Transverse colon (tissue), 4 donors: ENCODE measurements at regions not wholly inside any gene's neighbourhood (a gene's known extent, or its start where the extent isn't known, plus 50 kb on each side); places are given as distances from the start of the nearest gene placed in this dataset.
"Not testable (repeated sequence)": the region's sequence is repeated elsewhere in the genome, so short reads cannot be mapped to it uniquely, and the experiment has no call there.

Experiments
- DNase-seq: peaks from one replicate; pipeline ENCODE4 v3.0.0-alpha.2; 2019
- H3K27ac ChIP-seq, 4 donors: fragments of 200-600 bp; sonication (generic); 2 replicates each; pipeline ENCODE4 v1.5.1; 2016 to 2018; ENCODE audit warnings: inconsistent platforms in 4 of 4
- H3K27me3 ChIP-seq: fragments of 200-600 bp; sonication (generic); 2 replicates; pipeline ENCODE4 v1.5.1; 2017; ENCODE audit warnings: inconsistent platforms
- H3K36me3 ChIP-seq, 4 donors: fragments of 200-600 bp; sonication (generic); 2 replicates each; pipeline ENCODE4 v1.5.1; 2017 to 2019; ENCODE audit warnings: inconsistent platforms in 4 of 4
- H3K4me1 ChIP-seq, 4 donors: fragments of 200-600 bp; sonication (generic); 2 replicates each; pipeline ENCODE4 v1.5.1; 2017 to 2020; ENCODE audit warnings: inconsistent platforms in 4 of 4
- H3K4me3 ChIP-seq, 4 donors: fragments of 200-600 bp; sonication (generic); 1 replicate in 1 of 4; 2 replicates in 3 of 4; pipeline versions ENCODE4 v1.5.1 to v1.6.1; 2017 to 2019; ENCODE audit warnings: inconsistent platforms in 4 of 4
- H3K9me3 ChIP-seq, 2 donors: fragments of 200-600 bp; sonication (generic); 2 replicates each; pipeline ENCODE4 v1.5.1; 2017 to 2019; ENCODE audit warnings: inconsistent platforms in 2 of 2
- CTCF ChIP-seq, 5 experiments: fragments of 200-600 bp in 3 of 5; fragments of 450-650 bp in 2 of 5; sonication (generic) in 3 of 5; IDR thresholded peaks; 1 replicate in 2 of 5; 2 replicates in 3 of 5; pipeline ENCODE4 v1.5.1; 2016 to 2017; ENCODE audit warnings: antibody characterized with exemption in 5 of 5, inconsistent platforms in 3 of 5, mild to moderate bottlenecking in 2 of 5, moderate library complexity in 1 of 5
- EP300 ChIP-seq: sonication (generic); formaldehyde crosslinking; IDR thresholded peaks from one replicate; pipeline ENCODE4 v1.6.1; 2017; ENCODE audit warnings: antibody characterized with exemption, low read depth
- POLR2A ChIP-seq: fragments of 450-650 bp; IDR thresholded peaks from one replicate; pipeline ENCODE4 v1.6.1; 2016; ENCODE audit warnings: antibody characterized with exemption, mild to moderate bottlenecking, moderate library complexity
- POLR2AphosphoS5 ChIP-seq, 3 donors: sonication (generic); formaldehyde crosslinking; IDR thresholded peaks; one replicate each; pipeline ENCODE4 v1.6.1; 2016; ENCODE audit warnings: antibody characterized with exemption in 3 of 3
- WGBS, 2 donors: methylation state at CpG; one replicate each; pipeline ENCODE4 v1.1.5; 2018; ENCODE audit warnings: low coverage in 1 of 2; 5-methylcytosine and 5-hydroxymethylcytosine counted together
- in situ Hi-C, 4 donors: fragments of 200-750 bp; cut with MboI; loops; one replicate each; pipeline versions ENCODE4 v1.15.0 to v1.15.1; 2017; ENCODE audit warnings: low sequenced_read_pairs in 3 of 4, low pct_ligation_motif_present in 1 of 4, low pct_unique_long_range_greater_than_20kb in 1 of 4
- intact Hi-C: fragments of 100-400 bp; cut with DNase I; formaldehyde crosslinking; loops from one replicate; pipeline ENCODE4 v1.15.1; 2023; ENCODE audit warnings: low total_unique reads

DNA sequence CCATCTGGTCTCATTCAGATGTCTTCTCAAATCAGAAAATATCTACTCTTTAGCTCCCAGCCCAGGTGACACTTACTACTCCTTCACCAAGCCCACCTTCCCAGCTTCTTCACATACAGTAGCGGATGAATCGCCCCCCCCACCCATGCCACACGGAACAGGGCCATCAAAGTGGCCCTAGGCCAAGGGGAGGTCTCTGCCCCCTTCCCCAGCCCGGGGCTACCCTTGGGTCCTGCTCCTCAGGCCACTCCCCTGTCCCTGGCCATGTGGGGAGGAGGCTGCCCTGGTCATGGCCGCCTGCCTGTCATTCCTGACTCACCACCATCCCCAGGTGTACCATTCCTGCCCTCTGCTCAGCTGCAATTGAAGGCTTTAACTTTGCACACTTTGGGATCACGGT, 142.8 kb downstream of the NECTIN1 start:
- in situ Hi-C loops (no loop called here), intact Hi-C loops (no loop called here)
- Histone ChIP-seq H3K4me1 (peaks cover 0 to 17% (median 15%) of the 10 kb centered on the region in 4 donors), H3K27ac (no peak overlapping the region), H3K9me3 (no peaks in the 10 kb centered on the region), H3K4me3 (no peak overlapping the region), H3K36me3 (no peaks in the 10 kb centered on the region), H3K27me3 (peaks cover 47% of the 10 kb centered on the region)
- TF ChIP-seq CTCF (IDR thresholded peaks at IDR 0.05) (no peak), POLR2A (no peak), EP300 (no peak), POLR2AphosphoS5 (IDR thresholded peaks at IDR 0.05) (no peak)
- WGBS, 2 donors: 80% methylated on average over 5 of the region's 6 CpGs; no CpG with 5 or more reads in 1 of the 2 donors
- DNase-seq: no peak

DNA sequence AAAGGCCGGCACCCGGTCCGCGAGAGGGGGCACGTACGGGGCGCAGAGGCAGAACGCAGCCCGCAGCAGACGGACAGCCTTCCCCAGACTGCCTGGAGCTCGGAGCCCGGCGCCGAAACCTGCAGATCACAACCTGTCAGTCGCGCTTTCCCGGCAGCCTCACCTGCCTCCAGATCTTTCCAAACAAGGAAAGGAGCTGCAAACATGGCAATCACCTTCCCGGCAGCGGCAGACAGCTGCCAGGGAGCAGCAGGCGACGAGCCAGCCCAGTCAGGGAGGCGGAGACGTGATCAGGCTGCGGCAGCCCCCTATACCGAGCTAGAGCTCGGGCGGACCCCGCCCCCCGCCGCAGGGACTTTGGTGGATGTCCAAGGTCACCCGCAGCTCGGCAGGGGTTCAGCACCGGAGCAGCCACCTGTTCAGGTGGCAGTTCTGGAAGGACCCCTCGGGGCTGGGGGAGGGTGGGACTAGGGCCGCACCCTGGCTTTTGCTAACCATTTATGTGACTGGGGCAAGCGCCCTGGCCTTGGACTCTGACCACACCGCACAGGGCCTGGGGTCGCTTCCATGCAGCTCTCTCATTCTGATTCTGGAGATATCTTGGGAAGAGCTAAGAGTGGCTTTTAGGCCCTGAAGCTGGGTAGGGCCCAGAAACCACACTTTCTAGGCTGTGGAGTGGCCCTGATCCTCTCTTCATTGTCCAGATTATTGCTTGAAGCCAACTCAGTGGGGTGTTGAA, 143.8 kb downstream of the NECTIN1 start:
- peaks cover 47% of the 10 kb centered on the region for H3K27me3 ChIP-seq
- TF ChIP-seq EP300: no peak
- no peak for TF ChIP-seq POLR2A
- no peak for TF ChIP-seq POLR2AphosphoS5 (IDR thresholded peaks at IDR 0.05)
- no peak for TF ChIP-seq CTCF (IDR thresholded peaks at IDR 0.05)
- H3K9me3 ChIP-seq: no peaks in the 10 kb centered on the region
- H3K4me3 ChIP-seq: peak overlapping the region in 2 of 4 donors; percentile 24 to 45
- intact Hi-C loops: no loop called here
- DNase-seq: peak; percentile 10
- in situ Hi-C loops: no loop called here
- H3K4me1 ChIP-seq: peaks cover 0 to 17% (median 15%) of the 10 kb centered on the region in 4 donors
- H3K27ac ChIP-seq: no peak overlapping the region
- no peaks in the 10 kb centered on the region for H3K36me3 ChIP-seq
- WGBS, 2 donors: 9% methylated on average over 28 of the region's 38 CpGs; no CpG with 5 or more reads in 1 of the 2 donors

DNA sequence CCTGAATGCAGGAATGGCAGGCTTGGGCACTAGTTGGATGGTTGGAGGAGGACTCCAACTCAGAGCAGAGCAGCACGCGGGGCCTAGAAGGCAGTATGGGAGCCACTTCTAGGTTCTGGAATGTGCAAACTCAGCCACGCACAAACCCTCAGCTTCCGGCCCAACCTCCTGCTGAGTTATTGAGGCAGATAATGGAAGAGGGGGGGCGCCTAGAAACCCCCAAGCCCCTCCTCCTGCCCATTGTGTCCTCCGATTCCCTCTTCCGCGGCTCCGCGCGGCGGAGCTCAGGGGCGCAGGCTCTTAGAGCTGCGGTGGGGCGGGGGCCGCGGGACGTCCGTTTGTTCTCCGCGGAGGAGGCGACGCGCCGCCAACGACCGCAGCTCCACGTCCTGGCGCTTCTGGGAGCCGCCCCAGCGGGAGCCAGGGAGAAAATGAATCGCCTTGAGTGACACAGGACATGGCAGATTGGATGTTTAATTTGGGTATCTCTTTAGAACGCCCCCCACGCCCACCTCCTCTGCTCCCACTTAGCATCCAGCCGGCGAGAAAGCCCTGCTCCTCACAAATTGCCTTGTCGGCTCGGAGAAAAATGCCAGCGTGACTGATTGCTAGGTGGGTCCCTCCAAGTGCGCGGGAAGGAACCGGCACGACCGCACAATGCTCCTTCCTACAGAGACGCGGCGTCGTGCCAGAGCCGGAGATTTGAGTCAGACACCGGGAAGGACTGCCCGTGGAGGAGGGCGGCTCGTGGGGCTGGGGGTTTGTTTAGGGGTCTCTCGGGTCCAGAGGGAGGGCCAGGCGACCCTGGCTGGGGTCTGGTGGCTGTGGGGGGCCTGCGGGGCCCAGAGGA, 144.6 kb downstream of the NECTIN1 start:
- peak overlapping the region in 3 of 4 donors; percentile 14 to 45 (median 24) for H3K4me3 ChIP-seq
- intact Hi-C loops: no loop called here
- in situ Hi-C loops: no loop called here
- no peak for DNase-seq
- H3K4me1 ChIP-seq: peaks cover 0 to 17% (median 15%) of the 10 kb centered on the region in 4 donors
- TF ChIP-seq CTCF (IDR thresholded peaks at IDR 0.05) (no peak), POLR2A (no peak), POLR2AphosphoS5 (IDR thresholded peaks at IDR 0.05) (no peak), EP300 (no peak)
- no peaks in the 10 kb centered on the region for H3K36me3 ChIP-seq
- WGBS, 2 donors: 2% methylated on average over 55 of the region's 56 CpGs; no CpG with 5 or more reads in 1 of the 2 donors
- peaks cover 47% of the 10 kb centered on the region for H3K27me3 ChIP-seq
- H3K9me3 ChIP-seq: no peaks in the 10 kb centered on the region
- no peak overlapping the region for H3K27ac ChIP-seq

DNA sequence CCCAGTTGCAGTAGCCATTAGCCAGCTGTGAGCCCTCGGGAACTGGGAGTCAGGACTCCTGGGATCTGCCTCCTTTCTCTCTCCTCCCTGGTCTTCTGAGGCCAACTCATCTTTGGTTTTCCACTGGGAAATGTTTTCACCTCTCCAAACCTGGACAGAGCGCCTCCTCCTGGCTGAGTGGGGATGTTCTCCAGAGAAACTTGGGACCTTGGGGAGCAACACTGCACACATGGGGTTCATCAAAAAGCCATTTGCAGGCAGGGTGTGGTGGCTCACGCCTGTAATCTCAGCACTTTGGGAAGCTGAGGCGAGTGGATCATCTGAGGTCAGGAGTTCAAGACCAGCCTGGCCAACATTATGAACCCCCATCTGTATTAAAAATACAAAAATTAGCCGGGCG, 145.4 kb downstream of the NECTIN1 start:
- no peak overlapping the region for H3K4me3 ChIP-seq
- 76 to 100% methylated on average over 1 to 6 of the region's 6 CpGs for WGBS, 2 donors

GRCh38 chr11:119581396-119581795, 147.6 kb downstream of the NECTIN1 start:
- H3K4me3 ChIP-seq, DNase-seq, H3K36me3 ChIP-seq, intact Hi-C loops, H3K9me3 ChIP-seq, H3K27ac ChIP-seq, in situ Hi-C loops: not testable (repeated sequence)
- peaks cover 43% of the 10 kb centered on the region for H3K27me3 ChIP-seq
- WGBS, 2 donors: 69 to 100% methylated on average over 1 to 3 of the region's 3 CpGs
- peaks cover 0 to 17% (median 15%) of the 10 kb centered on the region in 4 donors for H3K4me1 ChIP-seq

More for the DNA sequence above, 145.4 kb downstream of the NECTIN1 start:
- Histone ChIP-seq H3K9me3 (no peaks in the 10 kb centered on the region), H3K27me3 (peaks cover 47% of the 10 kb centered on the region), H3K4me1 (peaks cover 0 to 17% (median 15%) of the 10 kb centered on the region in 4 donors), H3K36me3 (no peaks in the 10 kb centered on the region), H3K27ac (no peak overlapping the region)
- in situ Hi-C loops (no loop called here), intact Hi-C loops (no loop called here)
- DNase-seq: no peak
- no peak for TF ChIP-seq POLR2A
